ENCODE measurements at regions not wholly inside any gene's neighbourhood (a gene's known extent, or its start where the extent isn't known, plus 50 kb on each side); places are given as distances from the start of the nearest gene placed in this dataset.

GRCh38 chr14:48527832-48528231 is 852.4 kb upstream of the MDGA2 start:
- no peak for TF ChIP-seq CTCF (IDR thresholded peaks at IDR 0.05; ENCODE audit: low read depth, low read length)
- H3K4me3 ChIP-seq (replicated peaks in 1 of 2; ENCODE audit: low read depth in 2 of 2, low read length in 2 of 2): no peak overlapping the region
- no peak for DNase-seq (ENCODE audit: low read depth in 2 of 2)

- no peak for TF ChIP-seq CTCF (IDR thresholded peaks at IDR 0.05; ENCODE audit: low read depth, low read length)
Observed at GRCh38 chr14:48526307-48526706, 850.9 kb upstream of the MDGA2 start.

GRCh38 chr14:48504921-48505320 is 829.5 kb upstream of the MDGA2 start:
- H3K4me3 ChIP-seq (replicated peaks in 1 of 2; ENCODE audit: low read depth in 2 of 2, low read length in 2 of 2): no peak overlapping the region
- no peak for DNase-seq (ENCODE audit: low read depth in 2 of 2)
- TF ChIP-seq CTCF (IDR thresholded peaks at IDR 0.05; ENCODE audit: low read depth, low read length): no peak

More at GRCh38 chr14:48526307-48526706, 850.9 kb upstream of the MDGA2 start:
- no peak for DNase-seq (ENCODE audit: low read depth in 2 of 2)
- H3K4me3 ChIP-seq (replicated peaks in 1 of 2; ENCODE audit: low read depth in 2 of 2, low read length in 2 of 2): no peak overlapping the region

- no peak for DNase-seq (ENCODE audit: low read depth in 2 of 2)
- no peak for TF ChIP-seq CTCF (IDR thresholded peaks at IDR 0.05; ENCODE audit: low read depth, low read length)
- H3K4me3 ChIP-seq (replicated peaks in 1 of 2; ENCODE audit: low read depth in 2 of 2, low read length in 2 of 2): no peak overlapping the region
Observed at GRCh38 chr14:48490756-48491155, 815.4 kb upstream of the MDGA2 start.

- no peak for DNase-seq (ENCODE audit: low read depth in 2 of 2)
- no peak for TF ChIP-seq CTCF (IDR thresholded peaks at IDR 0.05; ENCODE audit: low read depth, low read length)
- H3K4me3 ChIP-seq (replicated peaks in 1 of 2; ENCODE audit: low read depth in 2 of 2, low read length in 2 of 2): no peak overlapping the region
Observed at GRCh38 chr14:48473944-48474343, 798.5 kb upstream of the MDGA2 start.

GRCh38 chr14:48456051-48456450 is 780.6 kb upstream of the MDGA2 start:
- TF ChIP-seq CTCF (IDR thresholded peaks at IDR 0.05; ENCODE audit: low read depth, low read length): no peak
- H3K4me3 ChIP-seq (replicated peaks in 1 of 2; ENCODE audit: low read depth in 2 of 2, low read length in 2 of 2): no peak overlapping the region
- DNase-seq (ENCODE audit: low read depth in 2 of 2): no peak

GRCh38 chr14:48454887-48455286 is 779.5 kb upstream of the MDGA2 start:
- DNase-seq (ENCODE audit: low read depth in 2 of 2): no peak
- H3K4me3 ChIP-seq (replicated peaks in 1 of 2; ENCODE audit: low read depth in 2 of 2, low read length in 2 of 2): no peak overlapping the region
- TF ChIP-seq CTCF (IDR thresholded peaks at IDR 0.05; ENCODE audit: low read depth, low read length): no peak
